Body of pancreas (tissue), 4 donors: ENCODE measurements at regions not wholly inside any gene's neighbourhood (a gene's known extent, or its start where the extent isn't known, plus 50 kb on each side); places are given as distances from the start of the nearest gene placed in this dataset.

ENCODE experiments used
- ATAC-seq: fragments of 150-250 bp; one replicate; pipeline ENCODE4 v1.9.1; 2016
- DNase-seq, 4 donors: peaks; one replicate each; pipeline ENCODE4 v3.0.0-alpha.2; 2019
- H3K27ac ChIP-seq, 4 donors: fragments of 200-600 bp; sonication (generic); 1 replicate in 3 of 4; 2 replicates in 1 of 4; pipeline versions ENCODE4 v1.5.1 to v1.6.1; 2016 to 2019; ENCODE audit warnings: mild to moderate bottlenecking in 1 of 4, mixed read lengths in 1 of 4, moderate library complexity in 1 of 4
- H3K27me3 ChIP-seq, 2 donors: fragments of 200-600 bp; sonication (generic); one replicate each; pipeline ENCODE4 v1.6.0; 2016; ENCODE audit warnings: mild to moderate bottlenecking in 1 of 2
- H3K36me3 ChIP-seq, 2 donors: fragments of 200-600 bp; sonication (generic); replicated peaks in 1 of 2; 2 replicates each; pipeline ENCODE4 v1.5.1; 2016; ENCODE audit warnings: low read depth in 2 of 2; ENCODE audit not compliant: insufficient read depth in 1 of 2
- H3K4me1 ChIP-seq: fragments of 200-600 bp; sonication (generic); one replicate; pipeline ENCODE4 v1.6.0; 2016
- H3K4me3 ChIP-seq, 2 donors: fragments of 200-600 bp; sonication (generic); 1 replicate in 1 of 2; 2 replicates in 1 of 2; pipeline ENCODE4 v1.5.1; 2016 to 2019
- H3K9me3 ChIP-seq, 3 donors: fragments of 200-600 bp; sonication (generic); 1 replicate in 2 of 3; 2 replicates in 1 of 3; pipeline ENCODE4 v1.5.1; 2016
- CTCF ChIP-seq, 7 experiments: fragments of 450-650 bp in 4 of 7; fragments of 200-600 bp in 3 of 7; sonication (generic) in 3 of 7; IDR thresholded peaks; one replicate each; pipeline ENCODE4 v1.5.1; 2016 to 2019; ENCODE audit warnings: antibody characterized with exemption in 7 of 7
- POLR2A ChIP-seq, 3 donors: fragments of 450-650 bp; IDR thresholded peaks; one replicate each; pipeline ENCODE4 v1.6.1; 2016; ENCODE audit warnings: antibody characterized with exemption in 3 of 3, mild to moderate bottlenecking in 2 of 3
- WGBS, 2 donors: methylation state at CpG; one replicate each; pipeline ENCODE4 v1.1.5; 2017; 5-methylcytosine and 5-hydroxymethylcytosine counted together
- intact Hi-C: fragments of 100-400 bp; cut with DNase I; formaldehyde crosslinking; loops from one replicate; pipeline ENCODE4 v1.15.1; 2023

GRCh38 chr5:125112196-125112595 is 365.8 kb upstream of the ZNF608 start:
- Histone ChIP-seq H3K27me3 (no peaks in the 10 kb centered on the region), H3K4me3 (no peak overlapping the region), H3K9me3 (no peaks in the 10 kb centered on the region), H3K4me1 (no peaks in the 10 kb centered on the region), H3K36me3 (no peaks in the 10 kb centered on the region), H3K27ac (no peak overlapping the region)
- intact Hi-C loops: no loop called here
- WGBS, 2 donors: 58 to 83% methylated on average over 2 of the region's 2 CpGs
- ATAC-seq: no peak
- TF ChIP-seq POLR2A (IDR thresholded peaks at IDR 0.05): no peak
- no peak for TF ChIP-seq CTCF (IDR thresholded peaks at IDR 0.05)
- DNase-seq: no peak

- Histone ChIP-seq H3K27me3 (no peaks in the 10 kb centered on the region), H3K4me1 (no peaks in the 10 kb centered on the region), H3K4me3 (no peak overlapping the region), H3K27ac (no peak overlapping the region), H3K9me3 (no peaks in the 10 kb centered on the region), H3K36me3 (no peaks in the 10 kb centered on the region)
- DNase-seq (no peak), ATAC-seq (no peak)
- no peak for TF ChIP-seq POLR2A (IDR thresholded peaks at IDR 0.05)
- no peak for TF ChIP-seq CTCF (IDR thresholded peaks at IDR 0.05)
- WGBS, 2 donors: 38 to 49% methylated on average over 2 of the region's 2 CpGs
- intact Hi-C loops: no loop called here
Measured at GRCh38 chr5:125113328-125113727, 366.9 kb upstream of the ZNF608 start.

GRCh38 chr5:125115195-125115525 is 368.7 kb upstream of the ZNF608 start:
- WGBS, 2 donors: 90 to 94% methylated on average over 6 of the region's 6 CpGs
- no peak overlapping the region for H3K4me3 ChIP-seq
- intact Hi-C loops: no loop called here

GRCh38 chr5:125117566-125117965 is 371.1 kb upstream of the ZNF608 start:
- Histone ChIP-seq H3K27ac (no peak overlapping the region), H3K4me3 (no peak overlapping the region), H3K4me1 (no peaks in the 10 kb centered on the region), H3K36me3 (no peaks in the 10 kb centered on the region), H3K9me3 (no peaks in the 10 kb centered on the region), H3K27me3 (no peaks in the 10 kb centered on the region)
- DNase-seq: no peak
- intact Hi-C loops: no loop called here
- no peak for ATAC-seq
- WGBS, 2 donors: 72 to 79% methylated on average over 6 of the region's 6 CpGs
- no peak for TF ChIP-seq CTCF (IDR thresholded peaks at IDR 0.05)
- no peak for TF ChIP-seq POLR2A (IDR thresholded peaks at IDR 0.05)

More at GRCh38 chr5:125115195-125115525, 368.7 kb upstream of the ZNF608 start:
- no peaks in the 10 kb centered on the region for H3K9me3 ChIP-seq
- no peaks in the 10 kb centered on the region for H3K27me3 ChIP-seq
- DNase-seq (no peak), ATAC-seq (no peak)
- no peaks in the 10 kb centered on the region for H3K36me3 ChIP-seq
- TF ChIP-seq POLR2A (IDR thresholded peaks at IDR 0.05): no peak
- TF ChIP-seq CTCF (IDR thresholded peaks at IDR 0.05): no peak
- no peaks in the 10 kb centered on the region for H3K4me1 ChIP-seq
- H3K27ac ChIP-seq: no peak overlapping the region

GRCh38 chr5:125120012-125120411 is 373.6 kb upstream of the ZNF608 start:
- Histone ChIP-seq H3K27me3 (no peaks in the 10 kb centered on the region), H3K4me3 (no peak overlapping the region), H3K4me1 (no peaks in the 10 kb centered on the region), H3K36me3 (no peaks in the 10 kb centered on the region), H3K9me3 (no peaks in the 10 kb centered on the region), H3K27ac (no peak overlapping the region)
- DNase-seq (no peak), ATAC-seq (no peak)
- TF ChIP-seq CTCF (IDR thresholded peaks at IDR 0.05) (no peak), POLR2A (IDR thresholded peaks at IDR 0.05) (no peak)
- 73 to 91% methylated on average over 6 of the region's 6 CpGs for WGBS, 2 donors
- intact Hi-C loops: no loop called here
